Stimulated activated naive CD8-positive, alpha-beta T cell treated with anti-CD3 and anti-CD28 coated beads, Interleukin-15, Interleukin-2, amounts not matched to agents 100 U/mL and 50 U/mL, for 24 hours (primary cell): ENCODE measurements at regions not wholly inside any gene's neighbourhood (a gene's known extent, or its start where the extent isn't known, plus 50 kb on each side); places are given as distances from the start of the nearest gene placed in this dataset.
"Not testable (repeated sequence)": the region's sequence is repeated elsewhere in the genome, so short reads cannot be mapped to it uniquely, and the experiment has no call there.

Experiments used
- ATAC-seq: fragments of 150-1000 bp; cut with Tn5 transposase; one replicate; pipeline ENCODE4 v1.10.0; 2021
- DNase-seq: peaks from one replicate; pipeline ENCODE4 v3.0.0; 2021

DNA sequence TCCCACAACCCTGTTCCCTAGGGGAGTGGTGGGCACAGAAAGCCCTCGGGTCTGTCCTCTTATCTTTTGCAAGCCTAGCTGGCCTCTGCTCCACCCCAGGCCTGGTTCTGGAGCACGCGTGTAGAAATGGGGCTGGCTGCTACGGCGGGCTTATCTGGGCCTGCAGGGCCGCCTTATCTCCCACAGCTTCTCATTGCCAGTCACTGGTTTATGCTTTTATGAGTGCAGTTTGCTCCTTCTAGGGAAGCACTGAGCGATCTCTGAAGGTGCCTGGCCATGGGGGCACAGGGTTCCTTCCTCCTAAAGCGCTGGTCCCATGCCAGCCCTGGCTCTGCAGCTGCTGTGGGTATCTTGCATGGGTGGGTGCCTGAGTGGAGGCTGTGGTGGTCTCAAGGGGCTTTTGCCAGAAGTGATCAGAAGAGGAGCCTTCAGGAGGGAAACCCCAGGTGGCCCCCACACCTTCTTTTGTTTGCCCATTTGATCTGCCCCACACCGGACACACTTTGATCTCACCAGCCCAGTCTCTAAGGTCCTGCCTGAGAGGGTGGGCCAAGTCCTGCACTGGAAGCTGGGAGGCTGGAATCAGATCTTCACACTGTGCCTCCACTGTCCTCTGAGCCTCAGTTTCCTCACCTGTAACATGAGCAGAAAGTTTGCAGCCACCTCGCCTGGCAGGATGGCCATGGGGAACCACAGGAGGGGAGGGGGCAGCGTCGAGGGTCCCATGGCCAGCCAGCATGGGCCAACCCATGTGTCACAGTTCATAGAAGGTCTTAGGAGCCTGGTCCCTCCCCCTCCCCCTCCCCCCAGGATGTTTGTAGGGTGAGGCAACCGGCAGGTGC, 86.6 kb upstream of the FGF3 start:
- DNase-seq, result no peak
- no peak for ATAC-seq

DNA sequence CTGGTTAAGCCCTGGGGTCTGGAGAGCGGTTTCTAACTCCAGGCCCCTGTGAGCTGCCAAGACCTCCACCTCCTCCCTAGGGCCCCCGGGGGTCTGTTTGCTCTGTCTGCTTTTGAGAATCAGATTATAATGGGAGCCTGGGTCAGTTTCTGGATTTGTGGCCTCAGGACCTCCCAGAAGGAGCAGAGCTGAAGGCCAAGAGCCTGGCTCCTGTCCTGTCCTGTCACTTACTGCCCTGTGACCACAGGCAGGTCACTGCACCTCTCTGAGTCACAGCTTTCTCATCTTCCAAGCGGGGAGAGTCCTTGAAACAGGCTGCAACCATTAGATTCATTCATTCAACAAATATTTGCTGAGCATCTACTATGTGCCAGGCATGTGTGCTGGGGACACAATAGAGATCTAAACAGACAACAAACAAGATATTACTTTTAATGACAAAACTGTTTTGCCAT, 87.3 kb upstream of the FGF3 start:
- no peak for DNase-seq
- ATAC-seq, result no peak

DNA sequence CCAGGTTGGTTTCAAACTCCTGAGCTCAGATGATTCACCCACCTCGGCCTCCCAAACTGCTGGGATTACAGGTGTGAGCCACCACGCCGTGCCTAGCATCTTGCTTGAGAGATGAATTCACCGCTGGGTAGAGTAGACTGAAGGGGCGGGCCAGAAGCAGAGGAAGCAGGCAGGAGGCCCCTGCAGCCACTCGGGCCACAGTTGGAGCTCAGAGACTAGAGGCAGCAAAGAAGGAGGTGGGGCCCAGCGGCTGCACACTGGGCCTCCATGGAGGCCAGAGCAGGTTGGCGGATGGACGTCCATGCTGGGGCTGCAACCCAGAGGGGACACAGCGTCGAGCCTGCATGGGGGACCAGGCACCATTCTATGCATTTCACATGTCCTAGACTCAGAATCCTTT, 88.4 kb upstream of the FGF3 start:
- DNase-seq (no peak), ATAC-seq (no peak)

- ATAC-seq, result no peak
- no peak for DNase-seq
These were observed 89.5 kb upstream of the FGF3 start for GRCh38 chr11:69908511-69909220.

DNA sequence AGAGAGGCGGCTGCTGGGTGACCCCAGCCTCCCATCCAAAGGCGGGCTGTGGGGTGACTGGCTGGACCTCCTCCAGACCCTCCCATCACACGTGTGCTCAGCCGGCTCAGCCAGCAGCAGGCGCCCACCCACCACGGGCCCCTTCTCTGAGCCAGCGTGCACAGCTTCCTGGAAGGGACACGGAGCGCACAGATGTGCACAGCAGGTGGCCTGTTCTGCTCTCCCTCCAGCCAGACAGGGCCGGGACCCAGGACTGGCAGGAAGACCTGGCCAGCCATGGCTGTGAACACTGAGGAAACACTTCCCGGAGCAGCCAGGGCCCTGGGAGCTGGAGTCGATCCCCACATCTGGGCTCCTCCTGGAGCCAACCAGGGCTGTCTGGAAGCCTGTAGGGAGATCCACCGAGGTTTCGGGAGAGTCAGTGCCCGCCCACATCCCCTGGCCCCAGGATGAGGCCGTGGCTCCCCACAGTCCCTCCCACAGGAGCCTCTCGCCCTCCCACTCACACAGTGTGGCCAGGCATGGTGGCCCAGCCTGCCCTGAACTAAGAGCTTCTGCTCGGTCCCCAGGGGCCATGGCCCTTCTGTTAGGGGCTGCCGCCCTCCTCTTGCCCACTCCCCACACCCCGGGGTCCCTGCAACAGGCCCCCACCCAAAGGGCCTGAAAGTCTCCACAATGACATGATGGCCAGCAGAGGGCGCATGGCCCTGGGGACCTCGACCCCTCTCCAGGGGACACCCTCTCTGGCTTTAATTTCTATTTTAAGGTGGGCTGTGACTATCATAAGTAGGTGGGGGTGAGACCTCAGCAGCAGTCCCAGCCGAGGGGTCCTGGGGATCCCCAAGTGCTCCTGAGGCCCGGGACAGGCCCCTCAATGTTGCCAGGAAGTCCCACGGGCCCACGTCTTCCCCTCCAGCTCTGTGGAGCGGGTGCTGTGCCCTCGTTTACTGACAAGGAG, 90.6 kb upstream of the FGF3 start:
- DNase-seq, result peak; percentile 22
- ATAC-seq, result no peak

DNA sequence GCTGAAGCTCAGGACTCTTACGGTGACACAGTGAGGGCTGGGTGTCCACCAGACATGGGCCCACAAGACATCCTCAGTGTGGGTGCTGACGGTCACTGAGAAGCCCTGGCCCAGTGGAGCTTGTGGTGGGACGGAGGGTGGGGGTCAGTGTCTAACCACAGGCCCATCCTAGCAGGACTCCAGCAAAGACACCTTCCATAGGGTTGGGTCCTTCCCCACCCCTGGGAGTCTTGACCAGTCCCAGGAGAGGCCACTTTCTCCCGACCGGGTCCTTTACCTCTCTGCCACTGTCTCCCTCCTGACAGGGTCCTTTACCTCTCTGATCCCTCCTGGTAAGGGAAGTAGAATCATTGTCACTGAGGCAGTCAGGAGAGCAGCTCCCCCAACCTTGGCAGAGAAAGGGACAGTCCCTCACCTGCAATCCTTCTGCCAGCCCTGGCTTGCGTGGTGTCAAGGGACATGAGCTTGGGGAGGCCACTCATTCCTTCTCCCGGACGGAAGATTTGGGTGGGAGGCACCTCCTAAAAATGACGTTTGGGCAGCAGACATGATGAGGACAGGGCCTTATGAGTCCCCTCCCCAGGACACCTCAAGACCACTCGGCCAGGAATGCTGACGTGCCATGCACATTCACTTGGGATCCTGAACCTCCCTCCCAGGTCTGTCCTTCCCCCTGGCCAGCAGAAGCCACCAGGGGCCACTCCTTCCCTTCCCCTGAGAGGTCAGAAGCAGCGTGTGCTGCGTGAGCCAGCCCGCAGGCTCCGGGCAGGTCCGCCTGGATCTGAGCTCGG, 91.5 kb upstream of the FGF3 start:
- ATAC-seq (no peak), DNase-seq (no peak)

- ATAC-seq (no peak), DNase-seq (no peak)
These were observed 92.3 kb upstream of the FGF3 start for GRCh38 chr11:69911310-69912160.

GRCh38 chr11:69912161-69912910, 93.1 kb upstream of the FGF3 start:
- no peak for DNase-seq

GRCh38 chr11:69912911-69913451, 93.8 kb upstream of the FGF3 start:
- no peak for ATAC-seq
- peak; percentile 16 for DNase-seq

More at GRCh38 chr11:69912161-69912910, 93.1 kb upstream of the FGF3 start:
- no peak for ATAC-seq

GRCh38 chr11:69913591-69914285, 94.5 kb upstream of the FGF3 start:
- ATAC-seq (no peak), DNase-seq (no peak)

DNA sequence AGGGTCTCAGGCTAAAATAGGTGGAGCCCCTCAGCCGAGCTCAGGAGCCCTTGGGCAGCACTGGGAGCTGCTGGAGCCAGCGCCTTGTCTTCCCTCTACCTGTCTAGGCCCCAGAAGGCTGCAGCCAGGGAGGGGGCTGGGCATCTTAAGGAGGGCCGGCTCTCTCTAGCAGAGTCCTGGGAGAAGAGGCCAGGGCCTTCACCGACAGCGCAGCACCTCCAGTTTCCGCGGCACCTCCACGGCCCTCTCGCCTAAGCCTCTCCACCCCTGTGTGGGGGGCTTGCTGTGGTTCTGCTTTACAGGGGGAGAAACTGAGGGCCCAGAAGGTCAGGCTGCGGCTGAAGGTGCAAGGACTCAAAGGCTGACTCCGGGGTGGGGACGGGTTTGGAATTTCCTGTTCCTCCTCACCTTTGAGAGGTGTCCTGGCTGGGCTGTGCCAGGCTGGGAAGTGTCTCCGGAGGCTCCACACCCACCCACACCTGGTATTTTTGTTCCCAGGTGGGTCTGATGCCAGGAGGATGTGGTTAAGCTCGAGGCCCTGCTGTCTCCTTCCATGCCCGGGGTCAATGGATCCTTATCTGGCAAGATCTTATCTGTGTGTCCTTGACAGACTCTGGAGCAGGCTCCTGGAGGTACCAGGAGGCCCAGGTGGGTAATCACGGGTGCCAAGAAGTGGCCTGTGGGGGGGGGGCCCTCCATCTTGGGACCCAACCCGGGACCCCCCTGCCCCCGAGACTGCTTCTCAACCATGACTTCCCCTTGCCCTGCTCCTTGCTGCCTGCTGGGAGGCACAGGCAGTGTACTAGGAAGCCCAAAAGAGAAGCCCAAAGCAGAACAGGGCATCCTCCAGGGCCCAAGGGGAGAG, 95.3 kb upstream of the FGF3 start:
- ATAC-seq (no peak), DNase-seq (no peak)

- no peak for ATAC-seq
- no peak for DNase-seq
These were observed 95.9 kb upstream of the FGF3 start for GRCh38 chr11:69915151-69915500.

GRCh38 chr11:69915501-69916250, 96.5 kb upstream of the FGF3 start:
- DNase-seq (peak; percentile 73), ATAC-seq (no peak)

GRCh38 chr11:69916251-69916649, 97.0 kb upstream of the FGF3 start:
- not testable (repeated sequence) for ATAC-seq, DNase-seq

- DNase-seq, result no peak
- no peak for ATAC-seq
These were observed 97.7 kb upstream of the FGF3 start for GRCh38 chr11:69916806-69917387.

- DNase-seq (no peak), ATAC-seq (no peak)
These were observed 98.3 kb upstream of the FGF3 start for GRCh38 chr11:69917529-69917928.
